GM12873 (cell line): ENCODE measurements at regions not wholly inside any gene's neighbourhood (a gene's known extent, or its start where the extent isn't known, plus 50 kb on each side); places are given as distances from the start of the nearest gene placed in this dataset.

ENCODE experiments used
- TF ChIP-seq, protein P1 (sequence below): IDR thresholded peaks from 2 replicates; pipeline ENCODE4 v1.5.1; 2012; ENCODE audit warnings: low read depth, mild to moderate bottlenecking, moderate library complexity, low read length, control low read depth; ENCODE audit not compliant: insufficient read depth; ENCODE audit errors: missing control alignments

DNA sequence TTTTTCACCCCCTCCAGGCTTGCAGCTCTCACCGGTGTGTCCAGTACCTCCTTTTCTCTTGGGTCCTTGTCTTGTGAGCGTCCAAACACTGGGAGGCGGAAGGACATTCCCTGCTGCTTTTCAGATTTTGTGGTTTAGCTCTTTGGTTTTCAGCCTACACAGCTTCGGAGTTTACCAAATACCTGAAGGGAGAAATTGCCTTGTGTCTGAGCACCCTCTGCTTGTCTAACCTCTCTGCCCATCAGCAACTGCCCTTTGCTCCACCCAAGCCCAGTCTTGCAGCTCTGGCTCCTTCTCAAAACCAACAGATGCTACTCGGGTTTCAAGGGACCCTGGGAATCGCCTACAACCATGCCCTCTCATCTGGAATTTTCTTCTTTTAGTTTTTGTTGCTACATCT, 519.1 kb upstream of the IGFBP3 start:
- TF ChIP-seq, protein P1, sequence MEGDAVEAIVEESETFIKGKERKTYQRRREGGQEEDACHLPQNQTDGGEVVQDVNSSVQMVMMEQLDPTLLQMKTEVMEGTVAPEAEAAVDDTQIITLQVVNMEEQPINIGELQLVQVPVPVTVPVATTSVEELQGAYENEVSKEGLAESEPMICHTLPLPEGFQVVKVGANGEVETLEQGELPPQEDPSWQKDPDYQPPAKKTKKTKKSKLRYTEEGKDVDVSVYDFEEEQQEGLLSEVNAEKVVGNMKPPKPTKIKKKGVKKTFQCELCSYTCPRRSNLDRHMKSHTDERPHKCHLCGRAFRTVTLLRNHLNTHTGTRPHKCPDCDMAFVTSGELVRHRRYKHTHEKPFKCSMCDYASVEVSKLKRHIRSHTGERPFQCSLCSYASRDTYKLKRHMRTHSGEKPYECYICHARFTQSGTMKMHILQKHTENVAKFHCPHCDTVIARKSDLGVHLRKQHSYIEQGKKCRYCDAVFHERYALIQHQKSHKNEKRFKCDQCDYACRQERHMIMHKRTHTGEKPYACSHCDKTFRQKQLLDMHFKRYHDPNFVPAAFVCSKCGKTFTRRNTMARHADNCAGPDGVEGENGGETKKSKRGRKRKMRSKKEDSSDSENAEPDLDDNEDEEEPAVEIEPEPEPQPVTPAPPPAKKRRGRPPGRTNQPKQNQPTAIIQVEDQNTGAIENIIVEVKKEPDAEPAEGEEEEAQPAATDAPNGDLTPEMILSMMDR: no peak

DNA sequence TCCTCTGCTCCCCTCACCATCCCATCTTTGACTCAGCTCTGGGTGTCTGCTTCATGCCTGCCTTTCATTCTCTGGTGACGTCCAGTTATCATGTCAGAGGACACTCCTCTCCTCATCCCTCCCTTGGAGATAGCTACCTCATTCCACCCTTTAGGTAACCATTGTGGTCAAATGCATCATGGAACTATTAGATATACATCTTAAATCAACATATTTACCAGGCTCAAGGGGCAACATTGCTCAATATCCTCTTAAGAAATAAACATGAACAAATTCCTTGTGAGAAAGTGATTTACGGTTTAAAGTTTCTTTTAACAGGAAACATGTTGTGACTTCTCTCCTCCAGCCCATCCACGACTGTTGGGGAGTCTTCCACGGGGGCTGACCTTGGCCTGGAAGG, 511.6 kb upstream of the IGFBP3 start:
- TF ChIP-seq, protein P1: no peak

- TF ChIP-seq, protein P1: no peak
Measured at GRCh38 chr7:46428295-46428694, 507.2 kb upstream of the IGFBP3 start.

DNA sequence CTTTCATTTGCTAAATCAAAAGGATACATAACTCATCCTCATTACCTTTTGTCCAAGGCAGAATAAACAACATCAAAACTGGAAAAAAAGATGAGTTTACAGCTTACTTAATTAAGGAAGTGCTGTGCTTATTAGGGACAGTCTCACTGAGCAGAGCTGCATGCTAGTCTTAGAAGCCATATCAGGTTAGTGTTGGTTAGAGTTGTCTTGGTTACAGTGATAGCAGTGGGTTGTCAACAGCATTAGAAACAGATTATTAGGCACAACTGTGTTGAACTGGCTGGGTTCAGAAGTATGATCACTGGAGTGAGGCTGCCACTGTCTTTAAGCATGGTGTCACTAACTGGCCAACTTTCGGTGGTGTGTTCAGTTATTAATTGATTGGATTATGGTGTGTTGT, 503.9 kb upstream of the IGFBP3 start:
- TF ChIP-seq, protein P1: no peak

DNA sequence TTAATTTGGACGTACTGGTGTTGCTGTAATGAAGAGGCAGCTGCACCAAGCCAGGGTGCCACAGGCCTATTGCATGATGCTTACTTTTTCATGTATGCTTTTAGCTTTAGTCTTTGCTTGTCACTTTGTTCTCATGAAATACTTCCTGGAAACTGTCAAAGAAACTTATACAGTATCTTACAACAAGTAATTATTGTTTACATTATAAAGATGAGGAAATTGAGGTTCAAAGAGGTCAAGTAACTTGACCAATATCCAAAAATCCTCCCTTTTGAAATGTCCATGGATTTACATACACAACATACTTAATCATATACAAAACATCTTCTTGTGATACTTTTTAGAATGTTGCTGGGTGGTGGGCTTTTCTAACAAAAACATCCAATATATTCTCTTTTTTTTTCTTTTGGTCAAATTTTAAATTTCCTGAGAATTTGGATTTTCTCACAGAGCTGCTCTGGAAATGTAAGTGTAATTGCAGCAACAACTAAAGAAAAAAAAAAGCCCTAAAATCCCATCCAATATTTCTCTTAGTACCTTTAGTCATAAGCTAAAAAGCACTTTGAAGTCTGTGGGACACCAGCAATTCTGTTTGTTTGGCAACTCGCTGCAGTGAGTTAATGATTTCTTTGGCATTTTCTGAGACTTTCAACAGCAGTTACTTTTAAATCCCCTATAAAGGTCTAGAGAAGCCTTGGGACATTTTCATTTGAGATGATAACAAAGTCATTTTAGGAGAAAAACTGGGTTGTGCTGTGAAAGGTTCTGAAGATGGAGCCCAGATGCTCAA, 500.6 kb upstream of the IGFBP3 start:
- TF ChIP-seq, protein P1: no peak

DNA sequence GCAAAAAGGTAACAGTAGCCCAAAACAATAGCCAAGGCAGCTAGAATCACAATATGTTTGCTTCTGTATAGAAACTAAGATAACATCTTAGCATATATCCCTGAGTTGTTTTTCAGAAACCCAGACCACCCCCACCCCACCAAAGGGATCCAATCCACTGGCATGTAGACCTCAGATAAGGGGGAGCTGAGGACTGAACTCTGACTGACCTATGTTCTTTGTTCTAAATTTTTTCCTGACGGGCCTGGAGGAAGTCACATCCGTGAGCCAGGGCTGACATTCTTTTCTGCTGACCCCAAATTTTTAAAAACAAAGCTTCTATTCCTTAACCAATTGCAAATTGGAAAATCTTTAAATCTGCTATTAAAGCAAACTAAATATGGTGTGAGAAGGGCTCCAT, 493.9 kb upstream of the IGFBP3 start:
- TF ChIP-seq, protein P1: no peak

DNA sequence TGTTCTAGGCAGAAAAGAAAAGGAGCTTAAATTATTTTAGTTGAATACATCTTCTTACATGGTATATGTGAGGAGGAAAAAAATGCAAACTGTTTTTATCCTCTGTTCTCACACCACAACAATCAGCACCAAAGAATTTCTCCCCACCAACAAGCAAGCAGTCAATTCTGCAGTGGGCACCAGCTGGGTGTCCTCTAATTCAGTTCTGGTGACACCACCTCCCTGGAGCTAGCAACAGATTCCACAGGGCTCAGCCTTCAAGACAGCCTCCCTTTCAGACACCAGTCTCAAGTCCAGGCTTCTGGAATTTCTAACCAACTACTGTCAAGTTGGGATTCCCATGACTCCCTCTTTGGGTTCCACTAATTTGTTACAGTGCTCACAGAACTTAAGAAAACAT, 490.2 kb upstream of the IGFBP3 start:
- TF ChIP-seq, protein P1: no peak

DNA sequence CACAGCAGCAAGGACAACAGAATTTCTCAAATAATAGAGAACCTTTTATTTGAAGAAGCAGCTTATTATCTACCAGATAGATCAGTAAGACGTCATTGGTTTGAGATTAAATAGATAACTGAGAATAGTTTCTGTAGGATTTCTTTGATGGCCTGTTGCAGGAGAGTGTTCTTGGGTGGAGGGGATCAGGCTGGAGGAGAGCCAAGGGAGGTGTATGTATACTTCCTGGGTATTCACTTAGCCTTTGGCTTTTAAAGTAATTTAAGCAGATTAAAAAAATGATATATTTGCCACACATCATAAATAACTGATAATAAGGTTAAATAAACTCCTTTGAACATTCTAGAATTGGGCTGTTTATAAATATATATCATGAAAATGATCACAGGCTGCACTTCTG, 486.1 kb upstream of the IGFBP3 start:
- TF ChIP-seq, protein P1: no peak
